CD4-positive, alpha-beta T cell (primary cell): ENCODE measurements at regions not wholly inside any gene's neighbourhood (a gene's known extent, or its start where the extent isn't known, plus 50 kb on each side); places are given as distances from the start of the nearest gene placed in this dataset.

Source experiments
- ATAC-seq: fragments of 200-7000 bp; cut with Tn5 transposase; one replicate; pipeline ENCODE4 v1.10.0; 2022; ENCODE audit warnings: mild to moderate bottlenecking; ENCODE audit not compliant: poor library complexity
- CTCF ChIA-PET: fragments of 350-600 bp; sonication (Branson Sonifier 250); formaldehyde crosslinking; loops from one replicate; lab custom pipeline; 2021; ENCODE audit warnings: antibody characterized with exemption, inconsistent platforms; lab: Charles Lee
- POLR2A ChIA-PET: fragments of 350-600 bp; sonication (Branson Sonifier 250); formaldehyde crosslinking; loops from one replicate; lab custom pipeline; 2021; ENCODE audit warnings: antibody characterized with exemption, inconsistent platforms; lab: Charles Lee
- DNase-seq, 14 experiments: peaks; one replicate each; pipeline ENCODE4 v3.0.0-alpha.2; 2013 to 2020; ENCODE audit warnings: mixed read lengths in 2 of 14
- H3K27ac ChIP-seq, 2 donors: one replicate each; pipeline versions ENCODE4 v1.5.1 to v1.7.0; 2013; ENCODE audit warnings: low read length in 2 of 2, low read depth in 1 of 2, mild to moderate bottlenecking in 1 of 2
- H3K27me3 ChIP-seq, 2 experiments: 1 replicate in 1 of 2; 2 replicates in 1 of 2; pipeline versions ENCODE4 v1.6.1 to v1.7.0; 2013; ENCODE audit warnings: low read length in 2 of 2, control low read depth in 1 of 2, mild to moderate bottlenecking in 1 of 2, moderate library complexity in 1 of 2; ENCODE audit not compliant: insufficient read depth in 2 of 2, control insufficient read depth in 1 of 2
- H3K36me3 ChIP-seq: one replicate; pipeline ENCODE4 v1.6.1; 2013; ENCODE audit warnings: low read length, control low read depth; ENCODE audit not compliant: insufficient read depth
- H3K4me1 ChIP-seq: one replicate; pipeline ENCODE4 v1.6.1; 2013; ENCODE audit warnings: low read length, control low read depth; ENCODE audit not compliant: insufficient read depth
- H3K4me3 ChIP-seq: one replicate; pipeline ENCODE4 v1.5.1; 2013; ENCODE audit warnings: mild to moderate bottlenecking, low read length, moderate library complexity
- H3K9me3 ChIP-seq, 2 experiments: 1 replicate in 1 of 2; 2 replicates in 1 of 2; pipeline versions ENCODE4 v1.6.1 to v1.7.0; 2013; ENCODE audit warnings: low read length in 2 of 2, mild to moderate bottlenecking in 2 of 2, control low read depth in 1 of 2, moderate library complexity in 1 of 2; ENCODE audit not compliant: control insufficient read depth in 1 of 2, insufficient read depth in 1 of 2
- H3K27ac Mint-ChIP-seq: one replicate; pipeline ENCODE4 v1.8.0; 2020; ENCODE audit warnings: mixed read lengths
- H3K27me3 Mint-ChIP-seq: one replicate; pipeline ENCODE4 v1.8.0; 2021; ENCODE audit warnings: mixed read lengths
- H3K36me3 Mint-ChIP-seq: one replicate; pipeline ENCODE4 v1.8.0; 2021; ENCODE audit warnings: low read depth, mixed read lengths
- H3K4me1 Mint-ChIP-seq: one replicate; pipeline ENCODE4 v1.8.0; 2021; ENCODE audit warnings: low read depth, mixed read lengths
- H3K4me3 Mint-ChIP-seq: one replicate; pipeline ENCODE4 v1.8.0; 2020; ENCODE audit warnings: mild to moderate bottlenecking, mixed read lengths
- H3K9me3 Mint-ChIP-seq: one replicate; pipeline ENCODE4 v1.8.0; 2020; ENCODE audit warnings: mixed read lengths
- CTCF ChIP-seq: fragments of 200-600 bp; IDR thresholded peaks from one replicate; pipeline ENCODE4 v1.8.0; 2022; ENCODE audit warnings: antibody characterized with exemption, mild to moderate bottlenecking
- intact Hi-C, 2 experiments: fragments of 100-400 bp; cut with DNase I in 1 of 2; cut with micrococcal nuclease in 1 of 2; formaldehyde crosslinking; loops; one replicate each; pipeline versions ENCODE4 v1.15.1 to v1.9.0; 2023 to 2025; cut with DNase I, micrococcal nuclease

GRCh38 chr4:8766610-8767009 is 105.0 kb downstream of the HMX1 start:
- DNase-seq (no peak), ATAC-seq (no peak)
- CTCF ChIA-PET, result no interaction called here
- Mint-ChIP-seq H3K36me3 (no peaks in the 10 kb centered on the region), H3K9me3 (no peaks in the 10 kb centered on the region), H3K27ac (no peak overlapping the region), H3K4me3 (no peak overlapping the region), H3K4me1 (no peaks in the 10 kb centered on the region), H3K27me3 (no peaks in the 10 kb centered on the region)
- POLR2A ChIA-PET, result no interaction called here
- intact Hi-C loops, result no loop called here
- Histone ChIP-seq H3K27me3 (peaks cover 0 to 2% of the 10 kb centered on the region in 2 experiments), H3K27ac (no peak overlapping the region), H3K4me3 (no peak overlapping the region), H3K4me1 (no peaks in the 10 kb centered on the region), H3K36me3 (no peaks in the 10 kb centered on the region), H3K9me3 (peaks cover 0 to 20% of the 10 kb centered on the region in 2 experiments)
- no peak for TF ChIP-seq CTCF

- TF ChIP-seq CTCF, result no peak
- ATAC-seq, result no peak
These were observed 105.7 kb downstream of the HMX1 start for GRCh38 chr4:8765631-8766590.

GRCh38 chr4:8765084-8765483 is 106.6 kb downstream of the HMX1 start:
- peaks cover 0 to 2% of the 10 kb centered on the region in 2 experiments for H3K27me3 ChIP-seq
- no peak overlapping the region for H3K27ac ChIP-seq
- no peak for ATAC-seq
- ChIA-PET CTCF (no interaction called here), POLR2A (no interaction called here)
- no peaks in the 10 kb centered on the region for H3K36me3 ChIP-seq
- H3K27me3 Mint-ChIP-seq, result no peaks in the 10 kb centered on the region
- no peak overlapping the region for H3K4me3 Mint-ChIP-seq
- no peaks in the 10 kb centered on the region for H3K4me1 Mint-ChIP-seq
- H3K4me1 ChIP-seq, result no peaks in the 10 kb centered on the region
- no peak for TF ChIP-seq CTCF
- no peak for DNase-seq
- H3K9me3 Mint-ChIP-seq, result no peaks in the 10 kb centered on the region
- H3K36me3 Mint-ChIP-seq, result no peaks in the 10 kb centered on the region
- H3K27ac Mint-ChIP-seq, result no peak overlapping the region
- intact Hi-C loops, result no loop called here
- H3K4me3 ChIP-seq, result no peak overlapping the region
- H3K9me3 ChIP-seq, result peaks cover 0 to 20% of the 10 kb centered on the region in 2 experiments

More at GRCh38 chr4:8765631-8766590, 105.7 kb downstream of the HMX1 start:
- ChIA-PET POLR2A (no interaction called here), CTCF (no interaction called here)
- Histone ChIP-seq H3K27ac (no peak overlapping the region), H3K27me3 (peaks cover 0 to 2% of the 10 kb centered on the region in 2 experiments), H3K4me1 (no peaks in the 10 kb centered on the region), H3K36me3 (no peaks in the 10 kb centered on the region), H3K9me3 (peaks cover 0 to 20% of the 10 kb centered on the region in 2 experiments), H3K4me3 (no peak overlapping the region)
- Mint-ChIP-seq H3K36me3 (no peaks in the 10 kb centered on the region), H3K4me1 (no peaks in the 10 kb centered on the region), H3K27ac (no peak overlapping the region), H3K27me3 (no peaks in the 10 kb centered on the region), H3K9me3 (no peaks in the 10 kb centered on the region), H3K4me3 (no peak overlapping the region)
- DNase-seq, result no peak
- intact Hi-C loops, result no loop called here
